HCEC 1CT (cell line): ENCODE measurements at regions not wholly inside any gene's neighbourhood (a gene's known extent, or its start where the extent isn't known, plus 50 kb on each side); places are given as distances from the start of the nearest gene placed in this dataset.

Source experiments
- DNase-seq: peaks from one replicate; pipeline ENCODE4 v3.0.0-alpha.2; 2017

DNA sequence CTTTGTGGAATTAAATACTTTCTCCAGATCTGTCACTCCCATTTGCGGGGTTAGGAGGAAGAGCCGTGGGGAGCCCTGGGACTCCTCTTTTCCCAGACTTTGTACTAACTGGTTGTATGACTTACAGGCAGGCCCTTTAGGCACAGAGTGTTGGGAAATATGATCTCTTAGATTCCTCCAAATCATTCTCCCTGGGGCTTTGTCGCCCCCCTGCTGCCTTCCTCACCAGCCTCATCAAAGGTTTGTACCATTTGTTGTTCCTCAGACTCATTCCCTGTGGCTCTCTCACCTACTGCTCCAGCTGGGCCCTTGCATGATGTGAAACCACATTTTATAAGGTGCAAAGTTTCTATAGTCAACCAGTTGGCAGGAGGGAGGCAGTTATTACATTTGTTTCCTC, 56.4 kb downstream of the CRYGS start:
- DNase-seq, result peak; percentile 13

DNA sequence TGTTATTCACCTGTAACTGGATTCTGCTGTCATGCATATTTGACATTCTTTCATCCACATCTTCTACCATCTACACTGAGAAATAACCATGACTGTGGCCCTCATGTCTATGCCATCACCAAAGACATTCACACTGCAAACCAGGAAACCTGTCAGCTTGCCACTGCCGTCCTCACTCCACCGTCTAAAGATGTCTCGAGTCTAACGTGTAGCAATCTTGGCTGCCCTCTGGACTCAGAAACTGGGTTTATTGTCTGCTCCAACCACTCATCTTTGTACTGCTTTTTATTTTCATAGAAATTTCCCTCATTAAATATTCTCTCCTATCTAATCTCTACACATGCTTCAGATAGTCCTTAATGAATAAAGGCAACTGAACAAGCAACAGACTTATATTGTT, 57.1 kb downstream of the CRYGS start:
- DNase-seq, result no peak

DNA sequence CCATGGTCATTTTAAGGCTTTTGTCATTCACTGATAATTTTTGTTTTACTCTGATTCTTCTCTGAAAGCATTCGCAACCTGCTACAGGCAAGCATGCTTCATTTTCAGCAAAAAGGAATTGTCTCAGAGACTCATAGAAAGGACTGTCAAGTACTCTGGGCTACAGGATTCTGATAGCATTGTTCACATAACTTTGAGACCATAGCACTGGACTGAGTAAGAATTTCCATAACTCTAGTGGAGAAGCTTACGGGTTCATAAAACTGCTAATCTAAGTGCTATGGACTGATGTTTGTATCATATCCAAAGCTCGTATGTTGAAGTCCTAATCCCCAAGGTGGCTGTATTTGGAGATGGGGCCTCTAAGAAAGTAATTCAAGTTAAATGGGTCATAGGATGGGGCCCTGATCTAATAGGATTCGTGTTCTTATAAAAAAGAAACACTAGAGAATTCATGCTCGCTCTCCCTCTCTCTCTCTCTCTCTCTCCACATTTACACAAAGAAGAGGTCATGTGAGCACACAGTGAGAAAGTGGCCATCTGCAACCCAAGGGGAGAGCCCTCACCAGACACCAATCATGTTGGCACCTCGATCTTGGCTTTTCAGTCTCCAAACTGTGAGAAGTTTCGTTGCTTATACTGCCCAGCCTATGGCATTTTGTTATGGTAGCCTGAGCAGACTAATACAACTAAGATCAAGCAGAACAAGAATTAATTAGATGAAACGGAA, 60.4 kb downstream of the CRYGS start:
- no peak for DNase-seq

DNA sequence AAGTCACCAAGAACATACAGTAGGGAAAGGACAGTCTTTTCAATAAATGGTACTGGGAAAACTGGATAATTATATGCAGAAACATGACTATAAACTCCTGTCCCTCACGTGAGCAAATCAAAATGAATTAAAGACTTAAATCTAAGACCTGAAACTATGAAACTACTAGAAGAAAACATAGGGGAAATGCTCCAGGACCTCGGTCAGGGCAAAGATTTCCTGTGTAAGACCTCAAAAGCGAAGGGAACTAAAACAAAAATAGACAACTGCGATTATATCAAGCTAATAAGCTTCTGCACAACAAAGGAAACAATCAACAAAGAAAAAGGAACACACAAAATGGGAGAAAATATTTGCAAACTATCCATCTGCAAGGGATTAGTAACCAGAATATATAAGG, 62.7 kb downstream of the CRYGS start:
- DNase-seq, result no peak

DNA sequence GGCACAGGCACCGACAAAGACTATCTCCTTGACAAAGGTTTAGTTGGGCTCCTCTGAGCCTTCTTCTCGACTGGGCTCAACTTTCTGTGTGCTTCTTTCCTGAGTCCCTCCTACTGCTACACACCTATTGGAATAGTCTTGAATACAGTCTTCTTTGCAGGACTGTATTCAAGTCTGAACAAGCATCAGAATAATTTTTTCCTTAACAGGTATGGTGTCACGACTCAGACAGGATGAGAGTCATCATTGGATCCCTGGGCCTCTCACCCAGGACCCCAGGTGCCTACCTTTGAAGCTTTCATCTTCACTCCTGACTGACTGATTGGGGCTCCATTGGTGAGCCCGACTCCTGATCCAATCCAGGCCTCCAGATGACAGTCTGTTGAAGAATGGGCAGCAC, 66.3 kb downstream of the CRYGS start:
- no peak for DNase-seq

DNA sequence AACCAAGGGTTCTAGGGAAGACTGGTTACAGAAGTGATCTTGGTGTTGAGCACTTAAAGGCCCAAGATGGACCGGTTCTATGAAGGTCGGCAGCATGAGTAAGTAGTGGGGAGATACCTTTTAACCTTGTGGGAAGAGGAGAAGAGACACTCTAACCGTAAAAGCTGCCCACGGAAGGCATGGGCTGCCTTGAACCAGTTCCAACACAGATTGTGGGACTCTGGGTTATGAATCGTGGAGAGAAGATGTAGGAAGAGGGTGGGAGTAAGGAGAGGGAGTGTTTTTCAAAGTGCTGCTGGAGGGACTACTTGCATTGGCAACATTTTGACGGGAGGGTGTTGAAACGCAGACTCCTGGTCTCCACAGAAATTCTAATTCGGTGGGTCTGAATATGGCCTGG, 67.1 kb downstream of the CRYGS start:
- no peak for DNase-seq

DNA sequence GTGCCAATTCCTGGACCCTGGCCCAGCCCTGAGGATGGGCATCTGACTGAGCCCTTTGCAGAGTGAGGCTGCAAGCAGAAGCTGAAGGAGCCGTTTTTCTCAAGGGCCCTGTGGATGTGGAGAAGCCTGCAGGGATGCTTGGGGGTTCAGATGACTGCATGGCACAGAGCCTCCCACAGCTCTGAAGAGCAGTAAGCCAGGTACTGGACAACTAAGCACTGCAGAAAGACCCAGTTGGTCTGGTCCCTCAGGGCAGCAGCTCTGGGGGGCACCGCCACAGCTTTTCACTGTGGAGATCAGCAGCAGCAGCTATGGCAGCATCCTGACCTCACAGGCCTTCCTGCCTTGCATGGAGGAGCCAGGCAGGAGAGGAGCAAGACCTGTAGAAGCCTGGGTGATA, 67.6 kb downstream of the CRYGS start:
- DNase-seq, result no peak

DNA sequence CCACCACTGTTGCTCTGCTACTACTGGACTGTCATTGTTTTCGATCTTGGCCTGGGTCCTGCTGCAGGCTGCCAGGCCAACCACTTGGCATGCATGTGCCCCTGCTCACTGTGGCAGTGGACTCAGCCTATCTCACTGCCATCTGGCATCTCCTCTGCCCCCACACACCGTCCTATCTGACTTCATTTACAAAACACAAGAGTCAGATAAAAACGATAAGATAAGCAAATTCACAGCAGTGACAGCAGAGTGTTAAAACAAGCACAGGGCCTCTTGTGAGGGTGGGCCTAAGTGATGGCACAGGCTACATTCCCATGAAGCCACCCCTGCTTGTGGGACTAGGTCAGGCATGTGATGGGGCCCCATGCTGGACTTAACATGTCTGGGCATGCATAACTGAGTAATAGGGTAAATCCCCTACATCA, 68.1 kb downstream of the CRYGS start:
- DNase-seq, result no peak

DNA sequence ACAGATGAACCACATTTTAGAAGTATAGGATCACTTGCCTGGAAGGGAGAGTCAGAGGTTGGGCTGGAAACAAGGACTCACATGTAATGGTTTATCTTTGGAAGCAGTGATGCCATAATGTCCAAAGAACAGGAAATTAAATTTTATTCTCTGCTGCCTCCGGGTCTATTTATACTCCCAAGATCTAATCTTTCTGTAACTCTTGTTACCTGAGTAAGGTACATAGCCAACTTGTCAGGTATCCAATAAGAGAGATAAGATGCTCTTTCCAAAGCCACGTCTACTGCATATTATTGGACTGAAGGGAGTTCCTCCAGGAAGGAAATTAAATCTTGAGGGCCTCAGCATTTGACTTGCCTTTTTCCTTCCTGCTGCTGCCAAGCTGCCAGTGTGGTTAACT, 71.0 kb downstream of the CRYGS start:
- DNase-seq, result no peak

DNA sequence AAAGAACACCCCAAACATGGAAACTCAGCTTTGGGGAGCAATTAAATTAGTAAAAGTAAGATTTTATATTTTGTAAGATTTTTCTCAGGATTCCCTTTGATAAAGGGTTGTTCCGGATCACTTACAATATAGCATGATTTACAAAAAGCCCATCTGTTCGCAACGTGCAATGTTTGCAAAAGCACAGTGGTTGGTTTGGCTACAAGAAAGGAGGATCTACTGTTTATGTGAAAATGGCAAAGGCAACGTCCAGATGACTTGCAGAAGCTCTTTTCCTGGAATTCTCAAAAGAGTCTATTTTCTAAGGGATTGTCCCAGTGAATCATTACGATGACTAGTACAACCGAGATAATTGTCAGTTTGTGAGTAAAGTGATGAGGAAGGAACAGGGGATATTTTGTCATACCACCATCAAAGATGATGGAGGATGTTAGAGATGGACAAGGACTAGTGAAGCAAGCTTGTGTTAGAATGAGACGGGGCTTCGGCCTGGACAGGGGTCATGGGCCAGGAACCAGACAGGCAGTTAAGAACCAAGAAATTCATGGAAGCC, 71.6 kb downstream of the CRYGS start:
- DNase-seq, result no peak

DNA sequence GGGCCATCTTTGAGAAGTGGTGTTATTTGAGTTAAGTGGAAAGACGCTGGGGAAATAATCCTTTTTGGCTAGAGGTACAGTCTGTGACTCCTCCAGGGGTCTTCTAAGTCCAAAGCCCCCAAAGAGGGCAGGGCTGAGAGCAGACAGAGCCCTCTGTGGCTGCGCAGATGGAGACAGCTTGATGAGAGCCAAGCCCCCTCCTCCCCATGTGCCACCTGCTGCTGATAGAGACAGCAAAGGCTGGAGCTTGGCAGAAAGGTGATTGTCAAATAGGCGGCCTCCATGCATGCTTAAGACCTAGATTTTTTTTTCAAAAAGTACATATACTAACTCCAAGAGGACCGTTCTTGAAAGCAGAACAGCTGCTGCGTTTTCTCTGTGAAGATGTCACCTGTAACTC, 72.4 kb downstream of the CRYGS start:
- no peak for DNase-seq

DNA sequence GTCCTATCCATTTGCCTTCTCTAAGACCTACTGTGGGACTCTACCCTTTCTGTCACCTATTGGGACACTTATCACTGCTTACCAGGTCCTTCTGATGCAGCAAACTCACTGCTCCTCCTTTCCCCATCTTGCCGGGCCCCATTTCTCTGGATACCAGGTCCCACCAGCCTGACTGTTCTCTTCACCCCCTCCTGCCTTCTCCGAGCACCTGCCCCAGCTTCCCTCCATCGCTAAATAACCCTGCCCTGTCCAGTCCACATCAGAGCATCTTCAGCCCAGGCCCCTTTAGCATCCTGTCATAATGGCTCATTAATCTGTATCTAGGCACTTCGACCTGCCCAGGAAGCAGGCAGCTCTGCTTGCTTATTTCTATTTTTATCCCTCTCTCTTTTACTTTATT, 74.7 kb downstream of the CRYGS start:
- DNase-seq, result no peak

DNA sequence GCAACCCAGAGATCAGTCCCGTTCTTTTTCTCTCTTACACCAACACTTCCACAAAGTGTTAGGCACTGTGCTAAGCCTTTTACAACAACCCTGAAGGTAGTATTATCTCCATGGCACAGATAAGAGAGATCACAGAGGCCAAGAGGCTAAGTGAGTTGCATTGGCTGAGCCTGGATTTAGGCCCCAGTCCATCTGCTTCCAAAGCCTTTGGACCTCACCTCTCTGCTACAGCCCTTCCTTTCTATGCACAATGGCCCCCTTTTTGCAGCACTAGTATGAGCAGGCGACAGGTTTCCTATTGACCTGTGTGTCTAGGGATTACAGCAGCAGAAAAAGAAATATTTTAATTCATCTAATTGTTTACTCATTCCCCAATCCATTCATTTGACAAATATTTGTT, 76.2 kb downstream of the CRYGS start:
- DNase-seq, result no peak

DNA sequence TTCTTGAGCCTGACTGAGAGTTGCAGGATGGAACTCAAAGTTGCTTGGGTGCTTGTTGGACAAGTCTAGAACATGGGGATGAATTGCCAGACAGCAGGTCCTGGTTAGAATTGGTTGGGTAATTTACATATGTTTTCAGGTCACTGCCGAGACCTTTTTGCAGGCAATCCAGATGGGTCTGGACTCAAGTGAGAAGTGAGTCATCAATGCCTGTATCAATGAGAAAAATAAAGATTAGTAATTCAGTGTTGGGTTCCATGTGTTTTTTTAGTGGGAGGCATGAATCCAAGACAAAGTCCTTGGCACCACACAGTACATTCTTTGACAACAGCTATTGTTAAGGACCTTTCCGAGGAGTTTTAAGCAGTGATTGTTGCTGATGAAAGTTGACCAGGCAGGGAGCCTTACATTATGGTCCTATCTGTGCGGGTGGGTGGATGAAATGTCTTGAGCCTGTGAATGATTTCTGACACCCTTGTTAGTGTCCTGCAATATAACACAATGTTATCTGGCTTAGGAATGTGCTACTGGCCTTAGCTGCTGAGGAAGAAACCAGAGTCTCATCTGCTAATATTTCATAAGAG, 77.7 kb downstream of the CRYGS start:
- no peak for DNase-seq

DNA sequence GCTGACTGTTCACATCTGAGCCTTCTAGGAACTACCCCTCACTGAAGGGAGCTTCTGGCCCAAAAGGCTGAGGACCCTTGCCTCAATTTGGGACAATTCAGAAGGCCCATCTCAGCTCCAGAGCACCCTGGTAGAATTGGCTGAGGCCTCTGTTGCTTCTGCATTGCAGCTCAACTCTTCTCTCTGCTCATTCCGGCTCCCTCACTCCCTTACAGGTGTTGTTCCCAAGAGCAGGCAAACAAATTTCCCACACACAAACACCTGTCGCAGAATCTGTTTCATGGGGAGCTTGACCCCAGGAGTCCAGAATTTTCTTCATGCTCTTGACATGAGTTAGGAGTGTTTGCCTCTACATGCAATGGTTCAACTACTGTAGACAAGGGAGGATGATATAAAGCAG, 78.7 kb downstream of the CRYGS start:
- no peak for DNase-seq

DNA sequence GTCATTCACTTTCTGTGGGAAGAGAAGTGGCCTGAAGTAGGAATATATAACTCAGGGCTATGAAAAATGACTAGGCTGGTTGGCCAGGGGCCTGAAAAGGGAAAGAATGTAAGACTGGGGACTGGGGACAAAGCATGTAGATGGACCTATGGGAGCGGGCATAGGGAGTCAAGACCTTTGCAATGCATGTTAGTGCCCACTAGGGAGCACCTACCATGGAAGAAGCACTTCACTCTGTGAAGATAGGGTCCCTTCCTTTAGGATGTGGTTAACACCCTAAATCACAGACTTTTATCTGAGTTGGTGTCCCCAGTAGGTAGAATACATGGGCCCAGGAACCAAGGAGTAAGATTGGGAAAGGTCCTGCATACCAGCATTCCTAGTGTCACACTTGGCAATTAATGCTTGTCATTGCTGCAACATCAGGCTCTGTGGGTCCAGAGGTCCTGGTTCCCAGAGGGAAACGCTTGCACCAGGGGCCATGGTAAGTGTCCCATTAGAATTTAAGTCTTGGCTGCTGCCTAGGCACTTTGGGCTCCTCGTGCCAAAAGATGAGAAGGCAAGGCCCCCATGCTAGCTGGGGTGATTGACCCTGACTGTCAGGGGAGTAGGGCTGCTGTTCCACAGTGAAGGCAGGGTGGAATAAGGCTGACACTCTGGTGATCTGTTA, 79.6 kb downstream of the CRYGS start:
- peak; percentile 8 for DNase-seq

DNA sequence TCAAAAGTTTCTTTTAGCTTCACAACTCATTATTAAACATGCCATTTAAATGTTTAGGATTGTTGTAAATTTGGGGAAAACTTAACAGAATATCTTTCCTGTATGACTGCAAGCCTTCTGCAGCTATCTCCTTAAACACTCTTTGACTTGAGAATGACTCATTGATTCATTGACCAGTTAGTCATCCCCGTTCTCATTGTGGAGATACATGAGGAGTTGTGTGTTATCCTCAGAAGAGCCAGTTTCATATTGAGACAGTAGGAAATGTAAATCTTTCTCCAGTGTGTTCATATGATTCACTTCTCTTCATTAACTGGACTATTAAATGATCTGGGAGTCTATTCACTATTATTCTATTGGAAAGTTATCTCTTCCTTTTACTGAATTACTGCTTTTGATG, 83.0 kb downstream of the CRYGS start:
- DNase-seq, result peak; percentile 82

DNA sequence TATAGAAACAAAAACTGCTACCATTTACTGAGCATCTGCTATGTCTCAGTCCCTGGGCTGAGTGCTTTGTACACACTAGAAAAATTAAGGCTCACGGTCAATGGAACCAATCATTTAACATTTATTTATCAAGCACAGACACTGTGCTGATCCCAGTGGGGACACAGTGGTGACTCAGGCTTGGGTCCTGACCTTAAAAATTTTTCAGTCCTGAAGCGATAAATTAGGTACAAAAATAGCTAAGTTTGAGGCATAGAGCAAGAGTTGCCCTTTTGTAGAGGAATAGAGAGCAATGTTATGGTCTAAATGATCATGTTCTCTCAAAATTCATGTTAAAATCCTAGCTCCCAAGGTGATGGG, 85.1 kb downstream of the CRYGS start:
- no peak for DNase-seq

DNA sequence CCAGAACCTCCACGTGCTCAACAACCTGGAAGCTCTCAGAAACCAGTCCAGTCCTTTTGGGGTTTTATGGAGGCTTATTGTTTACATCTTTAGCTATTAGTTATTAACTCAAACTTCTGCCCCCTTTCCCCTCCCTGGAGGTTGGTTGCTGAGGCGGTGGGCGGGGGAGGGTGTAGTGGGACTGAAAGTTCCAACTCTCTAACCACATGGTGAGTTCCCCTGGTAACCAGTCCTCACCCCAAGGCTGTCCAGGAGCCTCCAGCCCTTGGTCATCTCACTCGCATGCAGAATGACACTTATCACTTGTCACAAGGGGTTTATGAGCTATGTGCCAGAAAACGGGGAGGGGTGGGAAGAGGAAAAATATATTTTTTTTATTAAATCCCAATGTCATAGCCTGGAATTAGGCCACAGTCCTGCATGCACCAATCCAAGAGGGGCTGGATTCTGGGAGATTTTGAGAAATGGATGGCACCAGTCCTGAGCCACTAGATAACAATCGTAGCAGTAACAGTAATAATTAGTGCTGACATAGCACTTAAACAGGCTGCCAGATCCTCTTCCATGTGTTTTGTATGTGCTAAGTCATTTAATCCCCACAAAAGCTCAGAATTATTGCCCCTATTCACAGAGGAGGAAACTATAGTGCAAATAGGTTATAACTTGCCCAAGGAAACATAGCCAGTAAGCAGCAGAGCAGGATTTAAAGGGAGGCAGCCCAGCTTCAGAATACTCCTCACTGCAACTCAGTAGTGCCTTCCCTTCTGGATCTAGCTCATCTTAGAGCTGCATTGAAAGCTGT, 85.7 kb downstream of the CRYGS start:
- DNase-seq, result no peak

DNA sequence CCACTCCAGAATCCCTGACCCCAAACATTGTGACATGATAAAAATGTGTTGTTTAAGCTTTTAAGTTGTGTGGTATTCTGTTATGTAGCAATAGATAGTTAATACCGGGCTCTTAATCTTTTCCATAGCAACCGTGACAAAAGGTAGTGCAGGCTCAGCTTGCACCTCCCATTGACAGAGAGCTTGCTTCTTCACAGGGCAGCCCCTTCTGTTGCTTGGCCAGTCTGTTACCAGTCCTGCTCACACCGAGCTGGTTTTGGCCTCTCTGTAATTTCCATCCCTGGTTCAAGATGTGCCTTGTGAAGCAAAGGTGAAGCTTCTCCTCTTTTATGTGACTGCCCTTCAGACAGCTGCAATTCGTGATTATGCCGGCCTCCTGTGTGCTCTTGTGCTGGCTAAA, 86.9 kb downstream of the CRYGS start:
- no peak for DNase-seq

DNA sequence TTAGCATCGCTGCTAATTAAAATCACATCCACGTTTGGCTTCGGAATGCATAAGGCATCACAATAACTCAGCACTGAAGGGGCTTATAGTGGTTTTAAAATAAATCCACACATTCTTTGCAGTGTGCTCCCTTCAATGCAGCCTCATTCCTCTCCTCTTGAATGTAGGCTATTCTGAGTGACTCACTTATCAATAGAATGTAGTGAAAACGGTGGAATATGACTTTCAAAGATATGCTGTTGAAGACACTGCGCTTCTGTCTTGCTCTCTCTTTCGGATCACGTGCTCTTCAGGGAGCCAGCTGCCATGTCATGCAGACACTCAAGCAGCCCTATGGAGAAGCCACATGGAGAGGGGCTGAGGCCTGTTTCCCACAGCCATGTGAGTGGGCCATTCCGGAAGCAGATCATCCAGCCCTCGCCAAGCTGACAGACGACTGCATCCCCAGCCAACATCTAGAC, 87.4 kb downstream of the CRYGS start:
- no peak for DNase-seq

DNA sequence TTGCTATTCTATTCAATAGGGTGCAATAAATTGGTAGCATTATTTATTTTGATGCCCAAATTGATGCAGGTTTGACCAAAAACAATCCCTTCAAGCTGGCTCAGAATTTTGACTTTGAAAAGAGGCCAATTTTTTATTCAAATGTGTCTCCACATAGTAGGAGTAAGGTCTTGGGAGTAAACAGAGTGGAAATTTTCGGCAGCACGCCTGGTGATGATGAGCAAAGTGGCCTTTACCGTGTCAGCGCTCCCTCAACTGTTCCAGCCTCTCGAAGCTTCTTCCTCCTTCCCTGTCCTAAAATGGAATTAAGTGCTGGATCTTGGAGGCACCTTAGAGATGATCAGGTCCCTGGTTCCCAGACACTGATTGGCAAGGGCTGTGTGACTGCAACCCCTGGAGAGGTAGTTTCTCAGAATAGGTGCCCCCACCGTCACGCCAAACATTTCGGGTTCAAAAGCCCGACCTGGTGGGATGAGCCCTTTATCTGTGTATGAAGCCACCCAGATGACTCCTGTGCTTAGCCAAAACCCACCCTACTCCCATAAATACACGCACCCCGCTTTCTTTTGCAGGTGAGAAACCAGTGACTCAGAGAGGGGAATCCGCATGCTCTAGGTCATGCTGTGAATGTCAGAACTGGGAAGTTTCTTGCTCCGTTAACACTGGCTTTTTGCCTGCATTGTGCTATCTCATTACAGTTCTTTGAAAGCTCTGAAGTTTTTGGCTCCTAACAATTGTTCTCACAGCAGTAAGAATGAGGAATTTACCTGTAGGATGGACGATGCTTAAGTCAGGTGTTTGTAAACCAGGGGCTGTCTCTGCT, 89.1 kb downstream of the CRYGS start:
- no peak for DNase-seq
